ENCODE measurements at regions not wholly inside any gene's neighbourhood (a gene's known extent, or its start where the extent isn't known, plus 50 kb on each side); places are given as distances from the start of the nearest gene placed in this dataset.
A peak's percentile ranks its signal among the peaks of the same experiment; 100 is the strongest.
"Not testable (repeated sequence)": the region's sequence is repeated elsewhere in the genome, so short reads cannot be mapped to it uniquely, and the experiment has no call there.

GRCh38 chr5:26104175-26104574 is 934.2 kb downstream of the CDH9 start:
- DNase-seq, result no peak
- intact Hi-C loops (cut with DNase I), result no loop called here

DNA sequence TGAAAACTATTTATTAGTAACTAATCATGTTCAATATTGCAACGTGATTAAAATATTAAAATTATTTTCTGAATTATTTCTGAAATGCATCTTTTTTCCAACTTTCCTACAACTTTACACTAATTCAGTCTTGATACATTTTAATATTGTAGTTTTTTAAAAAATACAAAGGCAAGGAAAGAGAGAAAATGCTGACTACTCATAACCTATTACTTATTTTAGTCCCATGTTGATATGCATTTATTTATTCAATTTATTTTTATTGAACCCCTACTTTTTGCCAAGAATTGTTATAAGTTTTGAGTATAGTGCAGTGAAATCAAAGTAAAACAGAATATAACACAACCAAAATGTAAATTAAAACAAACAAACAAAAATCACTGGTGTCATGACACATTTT is 978.2 kb downstream of the CDH9 start:
- no peak for DNase-seq
- intact Hi-C loops (cut with DNase I), result no loop called here

DNA sequence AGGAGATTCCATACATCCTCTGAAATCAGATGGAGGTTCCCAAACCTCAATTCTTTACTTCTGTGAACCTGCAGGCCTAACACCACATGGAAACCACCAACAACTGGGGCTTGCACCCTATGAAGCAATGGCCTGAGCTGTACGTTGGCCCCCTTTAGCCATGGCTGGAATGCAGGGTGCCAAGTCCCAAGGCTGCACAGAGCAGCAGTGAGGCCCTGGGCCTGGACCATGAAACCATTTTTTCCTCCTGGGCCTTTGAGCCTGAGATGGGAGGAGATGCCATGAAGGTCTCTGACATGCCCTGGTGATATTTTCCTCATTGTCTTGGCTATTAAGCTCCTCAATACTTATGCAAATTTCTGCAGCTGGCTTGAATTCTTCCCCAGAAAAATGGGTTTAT is 983.8 kb downstream of the CDH9 start:
- DNase-seq, result no peak
- intact Hi-C loops (cut with DNase I), result no loop called here

- DNase-seq, result no peak
- intact Hi-C loops (cut with DNase I), result no loop called here
Measured at GRCh38 chr5:26034813-26035212, 1003.6 kb downstream of the CDH9 start.

- DNase-seq, result no peak
- intact Hi-C loops (cut with DNase I), result no loop called here
Measured at GRCh38 chr5:26031481-26031880, 1006.9 kb downstream of the CDH9 start.

GRCh38 chr5:26026044-26026443 is 1012.3 kb downstream of the CDH9 start:
- DNase-seq, result no peak

DNA sequence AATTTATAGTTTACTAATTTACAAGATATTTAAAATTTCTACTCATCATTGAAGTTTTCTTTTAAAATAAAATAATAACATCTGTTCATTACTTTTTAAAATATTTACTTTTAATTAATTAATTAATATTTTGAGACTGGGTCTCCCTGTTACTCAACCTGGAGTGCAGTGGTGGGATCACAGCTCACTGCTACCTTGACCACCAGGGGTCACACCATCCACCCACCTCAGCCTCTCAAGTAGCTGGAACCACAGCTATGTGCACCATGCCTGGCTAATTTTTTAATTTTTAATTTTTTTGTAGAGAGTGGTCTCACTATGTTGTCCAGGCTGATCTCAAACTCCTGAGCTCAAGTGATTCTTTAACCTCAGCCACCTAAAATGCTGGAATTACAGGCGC is 1013.6 kb downstream of the CDH9 start:
- DNase-seq, result no peak
- intact Hi-C loops (cut with DNase I), result no loop called here

More at GRCh38 chr5:26026044-26026443, 1012.3 kb downstream of the CDH9 start:
- intact Hi-C loops (cut with DNase I), result no loop called here

DNA sequence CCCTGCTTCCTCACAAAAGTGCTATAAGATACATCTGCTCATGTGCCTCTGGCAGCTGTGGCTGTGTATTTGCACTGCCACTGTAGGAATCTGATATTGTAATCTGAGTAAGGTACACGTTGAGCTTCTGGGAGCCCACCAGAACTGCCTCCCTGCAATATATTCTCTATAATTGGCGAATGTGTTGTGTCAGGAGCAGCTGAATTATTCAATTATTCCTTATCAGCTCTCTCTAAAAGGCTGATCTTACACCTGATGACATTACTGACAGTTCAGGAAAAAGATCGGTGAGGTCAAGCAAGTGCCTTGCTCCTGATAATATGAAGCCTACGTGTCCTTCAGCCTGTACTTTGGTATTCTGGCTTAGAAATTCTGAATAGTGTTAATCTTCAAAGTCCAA is 1015.0 kb downstream of the CDH9 start:
- intact Hi-C loops (cut with DNase I), result no loop called here
- DNase-seq, result no peak

DNA sequence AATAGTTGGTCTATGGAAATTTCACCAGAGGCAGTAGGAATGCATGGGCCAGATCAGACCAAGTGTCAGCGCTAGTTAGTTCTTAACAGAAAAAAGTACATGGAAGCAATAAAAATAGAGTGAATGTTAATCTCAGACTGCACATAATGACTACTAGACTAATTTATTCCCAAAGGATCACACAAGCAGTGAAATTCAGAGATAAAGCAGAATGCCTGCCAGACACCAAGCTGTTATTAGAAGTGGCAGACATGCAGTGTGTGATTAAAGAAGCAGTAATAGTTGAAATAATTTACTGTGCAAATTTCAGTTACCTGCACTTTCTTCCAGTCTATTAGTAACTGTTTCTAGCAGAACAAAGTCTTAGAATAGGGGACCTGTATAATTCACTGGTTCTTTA is 1024.2 kb downstream of the CDH9 start:
- DNase-seq, result no peak
- intact Hi-C loops (cut with DNase I), result no loop called here

- no peak for DNase-seq
- intact Hi-C loops (cut with DNase I), result no loop called here
Measured at GRCh38 chr5:26012078-26012477, 1026.3 kb downstream of the CDH9 start.

DNA sequence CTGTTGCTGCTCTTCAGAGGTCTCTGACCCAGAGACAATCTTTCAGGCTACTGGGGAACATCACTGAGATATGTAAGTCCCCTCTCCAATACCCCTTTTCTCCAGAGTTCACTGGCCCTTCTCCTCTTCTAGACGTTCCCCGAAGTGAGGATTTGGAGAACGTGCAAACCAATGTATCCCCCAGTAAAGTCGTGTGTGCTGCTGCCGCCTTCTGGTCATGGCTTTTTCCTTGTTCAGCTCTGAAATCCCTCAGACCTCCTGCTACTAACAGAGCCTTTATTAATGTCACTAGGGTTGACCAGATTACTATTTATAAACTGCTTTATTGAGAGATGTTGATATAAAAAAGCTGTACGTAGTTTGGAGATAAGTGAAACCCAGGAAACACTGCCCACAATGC is 1028.6 kb downstream of the CDH9 start:
- intact Hi-C loops (cut with DNase I), result no loop called here
- peak in 29 of 42 donors; percentile 2 to 63 (median 19) for DNase-seq

- intact Hi-C loops (cut with DNase I), result no loop called here
- DNase-seq, result no peak
Measured at GRCh38 chr5:26003966-26004365, 1034.4 kb downstream of the CDH9 start.

GRCh38 chr5:25995209-25995608 is 1043.2 kb downstream of the CDH9 start:
- no peak for DNase-seq
- intact Hi-C loops (cut with DNase I), result no loop called here

GRCh38 chr5:25993701-25994100 is 1044.7 kb downstream of the CDH9 start:
- intact Hi-C loops (cut with DNase I), result no loop called here
- no peak for DNase-seq

DNA sequence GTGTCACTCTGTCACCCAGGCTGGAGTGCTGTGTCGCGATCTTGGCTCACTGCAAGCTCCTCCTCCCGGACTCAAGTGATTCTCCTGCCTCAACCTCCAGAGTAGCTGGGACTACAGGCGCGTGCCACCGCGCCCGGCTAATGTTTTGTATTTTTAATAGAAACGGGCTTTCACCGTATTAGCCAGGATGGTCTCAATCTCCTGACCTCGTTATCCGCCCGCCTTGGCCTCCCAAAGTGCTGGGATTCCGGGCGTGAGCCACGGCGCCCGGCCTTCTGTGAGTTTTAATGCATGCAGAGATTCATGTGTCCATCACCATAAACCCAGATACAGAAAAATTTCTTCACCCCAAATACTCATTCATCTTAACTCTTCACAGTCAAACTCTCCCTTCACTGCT is 1046.7 kb downstream of the CDH9 start:
- intact Hi-C loops (cut with DNase I), result no loop called here

GRCh38 chr5:25990771-25991170 is 1047.6 kb downstream of the CDH9 start:
- intact Hi-C loops (cut with DNase I), result no loop called here
- DNase-seq, result no peak

More for the DNA sequence above, 1046.7 kb downstream of the CDH9 start:
- DNase-seq, result no peak

DNA sequence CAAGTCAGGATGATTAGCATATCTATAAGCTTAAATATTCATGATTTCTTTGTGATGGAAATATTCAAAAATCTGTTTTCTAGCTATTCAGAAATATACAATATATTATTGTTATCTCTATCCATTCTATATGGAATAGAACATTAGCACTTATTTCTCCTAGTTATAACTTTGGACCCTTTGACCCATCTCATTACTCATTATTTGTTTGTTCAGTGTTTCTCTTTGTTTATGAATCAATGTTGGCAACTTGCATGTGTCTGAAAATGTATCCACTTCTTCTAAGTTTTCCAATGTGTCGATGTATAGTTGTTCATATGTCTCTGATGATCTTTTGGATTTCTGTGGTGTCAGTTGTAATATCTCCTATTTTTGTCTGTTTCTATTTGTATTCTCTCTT is 1059.3 kb downstream of the CDH9 start:
- no peak for DNase-seq
- intact Hi-C loops (cut with DNase I), result no loop called here

DNA sequence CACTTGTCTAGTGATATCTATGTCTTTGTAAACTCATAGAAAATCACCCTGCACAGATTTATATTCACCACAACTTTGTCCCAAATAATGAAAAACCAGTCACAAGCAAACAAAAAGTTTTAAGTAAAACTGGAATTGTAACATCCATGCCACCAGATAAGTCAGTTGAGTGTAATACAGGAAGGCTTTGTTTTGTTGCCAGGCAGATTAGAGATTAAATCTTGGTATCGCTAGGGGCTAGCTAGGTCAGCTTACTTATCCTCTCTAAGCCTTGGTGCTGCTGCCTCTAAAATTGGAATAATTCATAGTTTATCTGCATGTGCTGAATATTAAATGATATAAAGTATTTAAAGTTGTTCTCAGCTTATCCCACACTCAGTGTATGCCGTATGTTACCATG is 1062.5 kb downstream of the CDH9 start:
- DNase-seq, result no peak
- intact Hi-C loops (cut with DNase I), result no loop called here

- intact Hi-C loops (cut with DNase I), result no loop called here
- DNase-seq, result no peak
Measured at GRCh38 chr5:25974451-25974850, 1063.9 kb downstream of the CDH9 start.

DNA sequence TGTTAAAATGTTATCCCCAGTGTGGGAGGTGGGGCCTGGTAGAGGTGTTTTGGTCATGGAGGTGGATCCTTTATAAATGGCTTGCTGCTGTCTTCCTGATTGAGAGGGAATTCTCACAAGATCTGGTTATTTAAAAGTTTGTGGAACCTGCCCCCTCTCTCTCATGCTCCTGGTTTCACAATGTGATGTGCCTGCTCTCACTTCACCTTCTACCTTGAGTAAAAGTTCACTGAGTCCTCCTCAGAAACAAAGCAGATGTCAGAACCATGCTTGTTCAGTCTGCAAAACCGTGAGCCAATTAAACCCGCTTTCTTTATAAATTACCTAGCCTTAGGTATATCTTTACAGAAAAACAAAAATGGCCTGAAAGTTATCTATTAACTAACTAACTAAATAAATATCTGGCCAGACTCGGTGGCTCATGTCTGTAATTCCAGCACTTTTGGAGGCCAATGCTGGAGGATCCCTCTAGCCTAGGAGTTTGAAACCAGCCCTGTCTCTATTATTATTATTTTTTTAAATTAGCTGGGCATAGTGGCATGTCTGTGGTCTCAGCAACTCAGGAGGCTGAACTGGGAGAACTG is 1067.4 kb downstream of the CDH9 start:
- no peak for DNase-seq
- intact Hi-C loops (cut with DNase I), result no loop called here

GRCh38 chr5:25969042-25969441 is 1069.3 kb downstream of the CDH9 start:
- intact Hi-C loops (cut with DNase I); DNase-seq: not testable (repeated sequence)

DNA sequence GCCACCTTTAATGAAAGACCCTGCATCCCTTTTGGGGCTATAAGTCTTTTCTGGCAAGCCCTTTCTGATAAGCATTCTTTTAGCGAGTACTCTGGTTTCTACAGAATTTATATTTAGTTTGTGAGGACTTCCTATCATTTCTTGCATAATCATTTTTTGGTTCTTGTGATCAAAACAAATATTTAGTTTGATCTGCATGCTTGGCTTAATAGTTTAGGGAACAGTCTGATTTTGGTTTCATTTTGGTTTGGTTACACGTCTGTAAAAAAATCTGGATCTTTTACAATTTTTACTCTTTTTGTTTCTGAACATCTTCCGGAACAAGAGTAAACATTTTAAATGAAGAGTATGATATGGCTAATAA is 1074.4 kb downstream of the CDH9 start:
- intact Hi-C loops (cut with DNase I), result no loop called here

More for the DNA sequence above, 1074.4 kb downstream of the CDH9 start:
- no peak for DNase-seq
